ENCODE measurements at regions not wholly inside any gene's neighbourhood (a gene's known extent, or its start where the extent isn't known, plus 50 kb on each side); places are given as distances from the start of the nearest gene placed in this dataset.

DNA sequence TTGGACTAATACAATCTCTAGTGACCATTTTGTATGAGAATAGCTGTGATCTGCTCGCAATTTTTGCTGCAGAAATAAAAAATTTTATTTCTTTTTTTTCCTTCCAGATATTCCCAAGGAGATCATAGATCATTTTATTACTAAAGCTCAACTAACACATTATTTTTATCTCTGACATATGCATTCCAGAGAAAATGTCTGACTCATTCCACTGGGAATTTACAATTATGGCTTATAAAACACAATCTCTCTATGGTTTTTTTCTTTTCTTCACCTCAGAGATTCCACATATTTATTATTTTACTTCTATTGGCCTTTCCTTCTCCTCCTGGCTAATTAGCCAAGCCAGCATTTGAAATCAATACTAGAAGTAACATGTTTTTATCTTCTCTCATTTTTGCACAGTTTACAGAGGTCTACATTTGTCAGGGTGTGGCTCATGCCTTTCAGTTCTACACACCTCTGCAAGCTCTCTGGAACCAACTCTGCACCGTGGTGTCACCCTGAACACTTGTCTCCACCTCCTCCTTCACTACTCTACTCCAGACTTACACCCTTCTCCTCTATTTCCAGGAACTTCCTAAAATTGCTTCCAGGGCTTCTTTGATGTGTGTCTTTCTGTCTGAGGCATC, 59.8 kb upstream of the GPM6A start:
- TF ChIP-seq, protein P1, sequence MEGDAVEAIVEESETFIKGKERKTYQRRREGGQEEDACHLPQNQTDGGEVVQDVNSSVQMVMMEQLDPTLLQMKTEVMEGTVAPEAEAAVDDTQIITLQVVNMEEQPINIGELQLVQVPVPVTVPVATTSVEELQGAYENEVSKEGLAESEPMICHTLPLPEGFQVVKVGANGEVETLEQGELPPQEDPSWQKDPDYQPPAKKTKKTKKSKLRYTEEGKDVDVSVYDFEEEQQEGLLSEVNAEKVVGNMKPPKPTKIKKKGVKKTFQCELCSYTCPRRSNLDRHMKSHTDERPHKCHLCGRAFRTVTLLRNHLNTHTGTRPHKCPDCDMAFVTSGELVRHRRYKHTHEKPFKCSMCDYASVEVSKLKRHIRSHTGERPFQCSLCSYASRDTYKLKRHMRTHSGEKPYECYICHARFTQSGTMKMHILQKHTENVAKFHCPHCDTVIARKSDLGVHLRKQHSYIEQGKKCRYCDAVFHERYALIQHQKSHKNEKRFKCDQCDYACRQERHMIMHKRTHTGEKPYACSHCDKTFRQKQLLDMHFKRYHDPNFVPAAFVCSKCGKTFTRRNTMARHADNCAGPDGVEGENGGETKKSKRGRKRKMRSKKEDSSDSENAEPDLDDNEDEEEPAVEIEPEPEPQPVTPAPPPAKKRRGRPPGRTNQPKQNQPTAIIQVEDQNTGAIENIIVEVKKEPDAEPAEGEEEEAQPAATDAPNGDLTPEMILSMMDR (IDR thresholded peaks at IDR 0.05; ENCODE audit: insufficient read depth, low read depth, low read length) = no peak
- TF ChIP-seq EZH2 (IDR thresholded peaks at IDR 0.05; ENCODE audit: insufficient read depth, low read length) = no peak
